ENCODE measurements at regions not wholly inside any gene's neighbourhood (a gene's known extent, or its start where the extent isn't known, plus 50 kb on each side); places are given as distances from the start of the nearest gene placed in this dataset.

DNA sequence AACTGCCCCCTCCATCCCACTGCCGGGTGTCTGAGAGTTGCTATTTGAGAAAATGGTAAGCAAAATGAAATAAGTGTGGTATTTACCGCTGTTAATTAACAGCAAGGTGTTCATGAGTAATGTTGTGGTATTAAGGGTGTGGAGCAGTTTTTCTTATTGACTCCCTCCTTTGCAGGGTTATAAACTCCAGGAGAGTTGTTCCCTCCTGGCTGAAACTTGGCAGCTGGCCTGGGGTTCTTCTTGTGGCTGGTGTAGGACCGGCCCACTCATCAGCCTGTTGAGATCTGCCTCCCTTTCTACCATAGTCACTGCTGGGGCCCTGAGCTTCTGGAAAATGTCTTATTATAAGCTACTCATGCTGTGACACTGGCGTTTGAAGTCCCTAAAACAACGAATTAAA, 128.6 kb downstream of the SOX9 start:
- Histone ChIP-seq H3K4me3 (no peak overlapping the region), H3K27me3 (no peaks in the 10 kb centered on the region), H3K9me3 (no peaks in the 10 kb centered on the region), H3K27ac (no peak overlapping the region), H3K36me3 (no peaks in the 10 kb centered on the region), H3K4me1 (no peaks in the 10 kb centered on the region)
- TF ChIP-seq POLR2A (IDR thresholded peaks at IDR 0.05) = no peak
- TF ChIP-seq, protein P1, sequence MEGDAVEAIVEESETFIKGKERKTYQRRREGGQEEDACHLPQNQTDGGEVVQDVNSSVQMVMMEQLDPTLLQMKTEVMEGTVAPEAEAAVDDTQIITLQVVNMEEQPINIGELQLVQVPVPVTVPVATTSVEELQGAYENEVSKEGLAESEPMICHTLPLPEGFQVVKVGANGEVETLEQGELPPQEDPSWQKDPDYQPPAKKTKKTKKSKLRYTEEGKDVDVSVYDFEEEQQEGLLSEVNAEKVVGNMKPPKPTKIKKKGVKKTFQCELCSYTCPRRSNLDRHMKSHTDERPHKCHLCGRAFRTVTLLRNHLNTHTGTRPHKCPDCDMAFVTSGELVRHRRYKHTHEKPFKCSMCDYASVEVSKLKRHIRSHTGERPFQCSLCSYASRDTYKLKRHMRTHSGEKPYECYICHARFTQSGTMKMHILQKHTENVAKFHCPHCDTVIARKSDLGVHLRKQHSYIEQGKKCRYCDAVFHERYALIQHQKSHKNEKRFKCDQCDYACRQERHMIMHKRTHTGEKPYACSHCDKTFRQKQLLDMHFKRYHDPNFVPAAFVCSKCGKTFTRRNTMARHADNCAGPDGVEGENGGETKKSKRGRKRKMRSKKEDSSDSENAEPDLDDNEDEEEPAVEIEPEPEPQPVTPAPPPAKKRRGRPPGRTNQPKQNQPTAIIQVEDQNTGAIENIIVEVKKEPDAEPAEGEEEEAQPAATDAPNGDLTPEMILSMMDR (IDR thresholded peaks at IDR 0.05) = no peak
- TF ChIP-seq POLR2AphosphoS5 (IDR thresholded peaks at IDR 0.05; ENCODE audit: insufficient read depth in 1 of 2, low read depth in 1 of 2) = no peak
- intact Hi-C loops (cut with DNase I) = no loop called here
- no peak for DNase-seq (ENCODE audit: extremely low spot score in 2 of 2)

DNA sequence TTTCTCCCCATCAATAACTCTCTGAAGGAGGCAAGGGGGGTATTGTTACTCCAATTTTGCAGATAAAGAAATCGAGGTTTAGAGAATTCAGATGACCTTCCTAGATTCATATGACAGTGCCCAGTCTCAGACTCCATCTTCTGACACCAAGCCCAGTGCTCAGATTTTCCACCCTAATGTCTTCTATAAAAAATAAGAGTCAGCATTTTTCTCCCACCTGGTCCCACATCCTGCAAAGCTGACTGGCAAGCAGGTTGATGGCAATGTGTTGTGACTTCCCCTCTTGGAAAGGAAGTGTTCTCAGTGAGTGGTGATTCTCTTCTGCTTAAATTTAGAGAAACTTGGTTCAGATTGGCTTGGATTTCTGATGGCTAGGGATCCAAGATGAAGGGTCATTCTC, 129.4 kb downstream of the SOX9 start:
- intact Hi-C loops (cut with DNase I) = no loop called here
- Histone ChIP-seq H3K4me3 (no peak overlapping the region), H3K36me3 (no peaks in the 10 kb centered on the region), H3K9me3 (no peaks in the 10 kb centered on the region), H3K27ac (no peak overlapping the region), H3K4me1 (no peaks in the 10 kb centered on the region), H3K27me3 (no peaks in the 10 kb centered on the region)
- TF ChIP-seq POLR2A (IDR thresholded peaks at IDR 0.05) = no peak
- TF ChIP-seq POLR2AphosphoS5 (IDR thresholded peaks at IDR 0.05; ENCODE audit: insufficient read depth in 1 of 2, low read depth in 1 of 2) = no peak
- TF ChIP-seq, protein P1 (IDR thresholded peaks at IDR 0.05) = no peak
- no peak for DNase-seq (ENCODE audit: extremely low spot score in 2 of 2)

DNA sequence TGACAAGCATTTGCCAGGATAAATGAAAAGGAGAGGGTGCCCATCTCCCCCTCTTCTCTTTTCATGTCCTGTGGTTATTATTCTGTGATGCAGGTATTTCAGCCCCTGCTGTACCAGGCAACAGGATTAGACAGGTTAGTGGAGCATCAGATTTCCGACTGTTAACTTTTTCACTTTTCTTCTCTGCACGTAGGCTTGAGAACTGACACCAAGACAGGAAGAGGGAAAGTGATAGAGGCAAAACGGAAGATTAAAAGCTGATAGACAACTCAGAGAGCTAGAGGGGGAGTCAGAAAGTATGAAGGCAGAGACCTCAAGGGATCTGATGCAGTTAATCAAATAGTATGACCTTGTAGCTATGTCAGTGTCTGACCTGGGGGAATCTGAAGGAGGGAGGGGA, 132.8 kb downstream of the SOX9 start:
- no peak overlapping the region for H3K27ac ChIP-seq
- no peaks in the 10 kb centered on the region for H3K36me3 ChIP-seq
- H3K27me3 ChIP-seq = no peaks in the 10 kb centered on the region
- DNase-seq (ENCODE audit: extremely low spot score in 2 of 2) = no peak
- no peak overlapping the region for H3K4me3 ChIP-seq
- H3K4me1 ChIP-seq = no peaks in the 10 kb centered on the region
- H3K9me3 ChIP-seq = no peaks in the 10 kb centered on the region
- no peak for TF ChIP-seq POLR2AphosphoS5 (IDR thresholded peaks at IDR 0.05; ENCODE audit: insufficient read depth in 1 of 2, low read depth in 1 of 2)
- no peak for TF ChIP-seq POLR2A (IDR thresholded peaks at IDR 0.05)
- TF ChIP-seq, protein P1 (IDR thresholded peaks at IDR 0.05) = no peak
- intact Hi-C loops (cut with DNase I) = no loop called here

DNA sequence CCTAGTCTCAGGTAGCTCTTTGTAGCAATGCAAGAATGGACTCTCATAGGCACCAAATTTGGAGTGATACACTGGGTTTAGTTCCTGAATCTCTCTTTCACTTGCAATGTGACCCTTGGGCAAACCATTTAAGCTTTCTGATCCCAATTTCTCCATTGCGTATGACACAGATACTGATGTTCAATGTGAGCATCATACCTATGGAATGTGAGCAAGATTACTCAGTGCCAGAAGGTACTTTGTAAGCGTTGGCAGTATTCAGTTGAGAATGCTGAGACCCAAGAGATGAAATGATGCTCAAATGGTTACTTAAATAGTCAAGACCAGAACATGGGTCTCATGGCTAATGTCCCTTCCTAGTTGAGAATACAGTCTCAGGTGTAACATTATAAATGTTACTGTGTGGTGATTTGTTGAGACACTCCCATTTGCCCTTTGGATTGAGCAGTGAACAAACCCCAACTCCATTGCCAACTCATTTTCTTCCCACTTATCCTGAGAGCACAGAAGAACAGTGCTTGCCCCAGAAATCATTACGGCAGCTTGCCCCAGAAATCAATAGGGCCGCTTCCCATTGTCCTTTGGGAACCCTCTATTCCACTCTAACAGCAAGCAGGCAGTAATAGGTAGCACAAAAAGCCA, 134.1 kb downstream of the SOX9 start:
- DNase-seq (ENCODE audit: extremely low spot score in 2 of 2) = no peak
- Histone ChIP-seq H3K4me1 (no peaks in the 10 kb centered on the region), H3K27me3 (no peaks in the 10 kb centered on the region), H3K27ac (no peak overlapping the region), H3K9me3 (no peaks in the 10 kb centered on the region), H3K4me3 (no peak overlapping the region), H3K36me3 (no peaks in the 10 kb centered on the region)
- TF ChIP-seq POLR2AphosphoS5 (IDR thresholded peaks at IDR 0.05; ENCODE audit: insufficient read depth in 1 of 2, low read depth in 1 of 2) (no peak), POLR2A (IDR thresholded peaks at IDR 0.05) (no peak)
- TF ChIP-seq, protein P1 (IDR thresholded peaks at IDR 0.05) = no peak
- intact Hi-C loops (cut with DNase I) = no loop called here

DNA sequence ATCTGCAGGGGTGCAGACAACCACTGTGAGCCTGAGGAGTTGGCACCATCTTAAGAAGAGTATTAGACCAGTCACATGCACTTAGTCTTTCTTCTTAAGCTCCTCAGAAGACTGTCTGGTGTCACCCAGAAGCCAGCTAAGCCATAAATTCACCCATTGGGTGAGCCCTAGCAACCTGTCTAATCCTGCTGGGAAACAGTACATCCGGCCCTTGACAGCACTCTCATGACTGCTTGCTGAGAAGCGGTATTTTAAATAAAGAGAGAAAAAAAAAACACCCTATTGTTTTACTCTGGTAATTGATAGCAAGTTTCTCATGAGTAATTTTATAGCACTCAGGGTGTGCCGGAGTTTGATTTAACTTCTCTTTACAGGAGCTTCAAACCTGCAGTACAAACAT, 134.7 kb downstream of the SOX9 start:
- Histone ChIP-seq H3K27ac (no peak overlapping the region), H3K4me1 (no peaks in the 10 kb centered on the region), H3K4me3 (no peak overlapping the region), H3K36me3 (no peaks in the 10 kb centered on the region), H3K27me3 (no peaks in the 10 kb centered on the region), H3K9me3 (no peaks in the 10 kb centered on the region)
- no peak for DNase-seq (ENCODE audit: extremely low spot score in 2 of 2)
- intact Hi-C loops (cut with DNase I) = no loop called here
- no peak for TF ChIP-seq POLR2A (IDR thresholded peaks at IDR 0.05)
- no peak for TF ChIP-seq POLR2AphosphoS5 (IDR thresholded peaks at IDR 0.05; ENCODE audit: insufficient read depth in 1 of 2, low read depth in 1 of 2)
- TF ChIP-seq, protein P1 (IDR thresholded peaks at IDR 0.05) = no peak

Measured in vagina (tissue), 2 donors.